ENCODE measurements at regions not wholly inside any gene's neighbourhood (a gene's known extent, or its start where the extent isn't known, plus 50 kb on each side); places are given as distances from the start of the nearest gene placed in this dataset.

DNA sequence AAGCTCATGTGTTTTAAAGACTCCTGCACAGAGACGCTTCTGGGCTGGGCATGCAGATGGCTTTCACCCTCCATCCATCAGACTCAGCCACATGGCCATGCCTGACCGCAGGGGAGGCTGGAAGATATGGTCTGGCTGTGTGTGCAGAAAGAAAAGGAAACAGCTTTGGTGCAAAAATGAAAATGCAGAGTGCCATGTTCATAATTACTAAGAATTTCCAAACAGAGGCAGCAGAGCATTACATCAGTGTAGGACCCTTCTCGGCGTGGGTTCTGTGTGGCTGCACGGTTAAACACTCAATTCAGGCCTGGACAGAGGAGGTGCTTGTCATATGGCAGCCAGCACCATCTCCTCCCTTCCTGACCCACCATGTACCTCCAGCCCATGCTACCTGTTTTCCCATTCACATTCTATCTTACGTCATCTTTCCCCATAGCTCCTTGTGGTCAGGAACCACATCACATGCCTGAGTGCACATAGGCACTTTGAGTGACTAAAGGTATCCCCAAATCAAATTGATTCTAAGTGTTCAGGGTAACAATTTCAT, 200.3 kb upstream of the ID2 start:
- TF ChIP-seq POU2F2 (IDR thresholded peaks at IDR 0.05; ENCODE audit: low read depth, low read length) (no peak), POLR2AphosphoS5 (IDR thresholded peaks at IDR 0.05; ENCODE audit: low read depth, low read length) (no peak), SPI1 (IDR thresholded peaks at IDR 0.05; ENCODE audit: low read depth, low read length) (no peak), POLR2A (IDR thresholded peaks at IDR 0.05; ENCODE audit: low read depth, low read length) (no peak), PAX5 (IDR thresholded peaks at IDR 0.05; ENCODE audit: insufficient read depth, low read length, severe bottlenecking) (no peak), TAF1 (IDR thresholded peaks at IDR 0.05; ENCODE audit: low read depth, low read length) (no peak)
- DNase-seq (ENCODE audit: insufficient read length, low spot score) (no peak), FAIRE-seq (peak; percentile 70)

DNA sequence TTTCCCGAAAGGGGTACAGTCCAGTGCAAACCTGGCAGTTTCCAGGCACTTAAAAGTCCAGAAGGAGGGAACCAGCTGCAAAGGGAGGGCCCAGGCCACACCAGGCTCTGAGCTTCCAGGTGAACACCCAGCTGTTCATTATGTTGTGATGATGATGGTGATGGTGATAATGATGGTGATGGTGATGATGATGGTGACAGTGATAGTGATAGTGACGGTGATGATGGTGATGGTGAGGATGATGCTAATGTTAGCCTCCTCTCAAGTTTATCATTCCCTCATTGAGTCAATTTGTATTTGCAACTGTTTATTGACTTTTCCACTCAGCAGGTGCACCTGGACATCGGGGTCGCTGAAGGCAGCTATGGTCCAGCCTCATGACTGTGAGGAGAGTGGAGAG, 199.4 kb upstream of the ID2 start:
- DNase-seq (ENCODE audit: insufficient read length, low spot score): no peak
- peak; percentile 26 for FAIRE-seq
- TF ChIP-seq PAX5 (IDR thresholded peaks at IDR 0.05; ENCODE audit: insufficient read depth, low read length, severe bottlenecking) (no peak), POU2F2 (IDR thresholded peaks at IDR 0.05; ENCODE audit: low read depth, low read length) (no peak), POLR2AphosphoS5 (IDR thresholded peaks at IDR 0.05; ENCODE audit: low read depth, low read length) (no peak), SPI1 (IDR thresholded peaks at IDR 0.05; ENCODE audit: low read depth, low read length) (no peak), TAF1 (IDR thresholded peaks at IDR 0.05; ENCODE audit: low read depth, low read length) (no peak), POLR2A (IDR thresholded peaks at IDR 0.05; ENCODE audit: low read depth, low read length) (no peak)

DNA sequence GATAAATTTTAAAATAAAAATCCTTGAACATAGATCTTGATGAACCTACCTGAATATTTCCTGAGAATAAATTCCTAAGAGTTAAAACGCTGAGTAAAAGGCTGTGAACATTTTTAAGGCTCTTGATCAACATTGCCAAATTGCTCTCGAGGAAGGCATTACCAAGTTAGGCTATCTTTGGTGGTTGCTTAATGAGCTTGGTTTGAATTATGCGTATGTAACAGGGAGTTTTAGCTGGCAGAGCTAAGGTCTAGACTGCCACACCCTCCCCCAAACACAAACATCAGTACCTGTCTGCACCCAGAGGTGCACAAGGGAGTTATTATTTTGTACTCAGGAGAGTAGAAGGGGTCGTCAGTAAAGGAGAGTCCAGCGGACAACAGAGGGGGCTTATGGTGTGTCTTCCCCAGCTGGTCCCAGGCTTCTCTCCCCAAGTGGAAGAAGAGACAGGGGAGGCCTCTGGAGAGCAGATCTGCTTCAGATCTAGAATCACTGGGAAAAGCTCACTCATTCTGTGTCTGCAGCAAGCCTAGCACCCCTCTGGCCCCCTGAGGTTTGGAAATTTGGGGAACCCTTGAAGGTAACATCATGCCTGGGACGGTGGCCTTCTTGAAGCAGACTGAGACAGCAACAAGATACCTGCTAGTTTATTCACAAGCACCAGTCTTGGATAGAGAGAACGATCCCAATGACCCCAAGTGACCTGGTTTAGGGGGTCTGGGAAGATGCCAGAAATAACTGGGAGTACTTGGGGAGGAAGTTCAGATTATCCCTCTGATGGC, 197.2 kb upstream of the ID2 start:
- DNase-seq (ENCODE audit: insufficient read length, low spot score) (no peak), FAIRE-seq (no peak)
- TF ChIP-seq POU2F2 (IDR thresholded peaks at IDR 0.05; ENCODE audit: low read depth, low read length) (no peak), TAF1 (IDR thresholded peaks at IDR 0.05; ENCODE audit: low read depth, low read length) (no peak), POLR2A (IDR thresholded peaks at IDR 0.05; ENCODE audit: low read depth, low read length) (no peak), POLR2AphosphoS5 (IDR thresholded peaks at IDR 0.05; ENCODE audit: low read depth, low read length) (no peak), PAX5 (IDR thresholded peaks at IDR 0.05; ENCODE audit: insufficient read depth, low read length, severe bottlenecking) (no peak), SPI1 (IDR thresholded peaks at IDR 0.05; ENCODE audit: low read depth, low read length) (no peak)

DNA sequence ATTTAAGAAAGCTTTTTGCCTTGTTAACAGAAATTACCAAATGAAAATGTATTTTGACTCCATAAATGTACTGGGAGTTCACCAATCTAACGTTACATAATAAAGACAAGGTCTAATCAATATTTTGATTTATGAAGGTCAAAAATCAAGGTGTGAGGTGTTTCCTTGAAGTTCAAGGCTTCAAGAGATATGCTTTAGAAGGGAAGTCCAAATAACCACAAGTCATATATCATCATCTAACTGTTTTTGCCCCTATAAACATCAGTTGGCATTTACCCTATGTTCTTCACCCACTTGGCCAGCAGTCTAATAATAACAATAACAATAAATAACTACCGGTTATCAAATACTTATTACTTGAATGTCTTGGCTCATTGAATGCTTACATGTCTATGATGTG, 196.1 kb upstream of the ID2 start:
- DNase-seq (ENCODE audit: insufficient read length, low spot score): no peak
- FAIRE-seq: no peak

DNA sequence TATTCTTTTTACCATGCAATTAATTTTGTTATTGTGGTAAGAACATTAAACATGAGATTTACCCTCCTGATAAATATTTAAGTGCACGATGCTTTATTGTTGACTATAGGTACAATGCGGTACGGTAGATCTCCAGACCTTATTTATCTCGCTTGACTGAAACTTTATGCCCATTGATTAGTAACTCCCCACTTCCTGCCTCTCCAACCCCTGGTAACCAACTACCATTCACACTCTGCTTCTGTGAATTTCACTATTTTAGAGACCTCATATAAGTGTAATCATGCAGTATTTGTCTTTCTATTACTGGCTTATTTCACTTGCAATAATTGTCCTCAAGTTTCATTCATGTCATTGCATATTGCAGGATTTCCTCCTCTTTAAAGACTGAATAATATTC, 195.7 kb upstream of the ID2 start:
- TF ChIP-seq POLR2A (IDR thresholded peaks at IDR 0.05; ENCODE audit: low read depth, low read length) (no peak), PAX5 (IDR thresholded peaks at IDR 0.05; ENCODE audit: insufficient read depth, low read length, severe bottlenecking) (no peak)
- no peak for FAIRE-seq
- no peak for DNase-seq (ENCODE audit: insufficient read length, low spot score)

More for the DNA sequence above, 196.1 kb upstream of the ID2 start:
- TF ChIP-seq SPI1 (IDR thresholded peaks at IDR 0.05; ENCODE audit: low read depth, low read length): no peak
- no peak for TF ChIP-seq PAX5 (IDR thresholded peaks at IDR 0.05; ENCODE audit: insufficient read depth, low read length, severe bottlenecking)
- TF ChIP-seq POLR2A (IDR thresholded peaks at IDR 0.05; ENCODE audit: low read depth, low read length): no peak
- TF ChIP-seq TAF1 (IDR thresholded peaks at IDR 0.05; ENCODE audit: low read depth, low read length): no peak
- TF ChIP-seq POU2F2 (IDR thresholded peaks at IDR 0.05; ENCODE audit: low read depth, low read length): no peak
- TF ChIP-seq POLR2AphosphoS5 (IDR thresholded peaks at IDR 0.05; ENCODE audit: low read depth, low read length): no peak

DNA sequence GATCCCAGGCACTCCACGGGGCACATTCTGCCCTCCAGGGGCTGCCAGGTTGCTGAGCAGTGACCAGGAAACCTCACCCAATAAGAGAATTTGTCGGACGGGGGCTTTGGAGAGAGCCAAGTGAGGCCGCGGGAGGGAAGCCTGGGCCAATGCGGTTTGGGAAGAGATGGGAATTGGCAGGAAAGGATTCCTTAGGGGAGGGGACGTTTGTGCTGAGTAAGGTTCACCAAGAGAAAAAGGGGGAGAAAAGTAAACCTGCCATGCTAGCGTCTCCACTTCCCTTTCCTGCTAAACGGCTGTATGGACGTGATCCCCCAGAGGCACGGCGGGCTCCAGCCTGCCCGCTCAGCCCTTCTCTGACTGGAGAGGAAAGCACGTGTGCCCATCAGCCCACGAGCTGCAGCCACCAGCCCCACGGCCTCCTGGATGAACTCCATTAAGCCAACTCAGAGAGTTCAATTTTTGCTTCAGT, 194.4 kb upstream of the ID2 start:
- FAIRE-seq: no peak
- no peak for DNase-seq (ENCODE audit: insufficient read length, low spot score)
- peak; percentile 40 for TF ChIP-seq SPI1 (IDR thresholded peaks at IDR 0.05; ENCODE audit: low read depth, low read length)
- TF ChIP-seq POLR2A (IDR thresholded peaks at IDR 0.05; ENCODE audit: low read depth, low read length): no peak

DNA sequence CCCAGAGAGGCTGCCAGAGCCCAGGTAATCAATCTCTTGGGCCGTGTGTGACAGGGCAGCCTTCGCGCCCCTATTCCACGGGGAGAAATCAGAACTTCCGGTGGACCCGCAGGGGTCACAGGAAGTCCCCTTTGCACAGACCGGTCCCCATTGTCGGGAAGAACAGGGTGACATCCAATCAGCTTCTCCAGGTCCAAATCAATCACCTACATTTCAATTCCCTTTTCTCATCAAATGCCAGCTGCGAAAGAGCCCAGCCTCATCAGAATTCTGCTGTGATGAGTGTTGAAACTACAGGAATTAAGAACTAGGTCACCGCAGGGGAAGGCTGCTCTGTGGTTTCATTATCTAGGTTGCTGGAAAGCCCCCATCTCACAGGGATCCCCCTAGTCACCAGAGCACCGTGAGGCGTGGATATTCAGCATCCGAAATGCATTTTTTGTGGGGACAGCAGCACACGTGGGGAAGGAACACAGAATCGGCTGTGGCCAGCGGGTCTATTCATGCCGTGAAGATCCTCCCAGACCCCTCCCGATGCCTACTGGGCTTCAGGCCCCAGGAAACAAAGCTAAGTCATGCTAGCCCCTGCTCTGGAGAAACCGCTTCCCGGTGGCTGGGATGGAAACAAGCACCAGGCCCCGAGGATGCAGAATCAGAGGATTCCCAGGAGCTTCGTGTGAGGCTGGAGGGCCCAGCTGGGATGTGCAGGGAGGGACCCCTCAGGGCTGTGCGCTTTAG, 193.7 kb upstream of the ID2 start:
- TF ChIP-seq POU2F2 (IDR thresholded peaks at IDR 0.05; ENCODE audit: low read depth, low read length) (peak; percentile 90), PAX5 (IDR thresholded peaks at IDR 0.05; ENCODE audit: insufficient read depth, low read length, severe bottlenecking) (no peak), POLR2A (IDR thresholded peaks at IDR 0.05; ENCODE audit: low read depth, low read length) (no peak), TAF1 (IDR thresholded peaks at IDR 0.05; ENCODE audit: low read depth, low read length) (no peak; the same call in 1 of the 2 replicates), POLR2AphosphoS5 (IDR thresholded peaks at IDR 0.05; ENCODE audit: low read depth, low read length) (no peak), SPI1 (IDR thresholded peaks at IDR 0.05; ENCODE audit: low read depth, low read length) (peak; percentile 87)
- FAIRE-seq: peak; percentile 81
- DNase-seq (ENCODE audit: insufficient read length, low spot score): peak; percentile 44

DNA sequence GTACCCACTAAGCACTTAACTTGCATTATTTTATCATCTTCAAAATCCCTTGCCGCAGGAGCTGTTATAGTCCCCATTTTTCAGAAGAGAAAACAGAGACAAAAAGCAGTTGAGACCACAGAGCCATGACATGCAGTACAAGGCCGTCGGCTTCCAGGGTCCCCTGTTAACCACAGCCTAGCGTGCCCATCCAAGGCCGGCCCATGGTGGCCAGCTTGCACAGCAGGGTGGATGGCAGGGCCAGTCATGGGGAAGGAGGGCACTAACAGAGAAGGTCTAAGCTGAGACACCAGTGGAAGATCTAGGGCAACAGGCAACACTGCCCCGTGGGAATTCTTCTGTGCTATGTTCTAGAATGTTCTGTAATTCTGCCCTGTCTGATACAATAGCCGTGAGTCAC, 192.6 kb upstream of the ID2 start:
- FAIRE-seq: no peak
- TF ChIP-seq POU2F2 (IDR thresholded peaks at IDR 0.05; ENCODE audit: low read depth, low read length) (no peak), SPI1 (IDR thresholded peaks at IDR 0.05; ENCODE audit: low read depth, low read length) (no peak), POLR2A (IDR thresholded peaks at IDR 0.05; ENCODE audit: low read depth, low read length) (no peak), POLR2AphosphoS5 (IDR thresholded peaks at IDR 0.05; ENCODE audit: low read depth, low read length) (no peak), PAX5 (IDR thresholded peaks at IDR 0.05; ENCODE audit: insufficient read depth, low read length, severe bottlenecking) (no peak), TAF1 (IDR thresholded peaks at IDR 0.05; ENCODE audit: low read depth, low read length) (no peak)
- no peak for DNase-seq (ENCODE audit: insufficient read length, low spot score)

DNA sequence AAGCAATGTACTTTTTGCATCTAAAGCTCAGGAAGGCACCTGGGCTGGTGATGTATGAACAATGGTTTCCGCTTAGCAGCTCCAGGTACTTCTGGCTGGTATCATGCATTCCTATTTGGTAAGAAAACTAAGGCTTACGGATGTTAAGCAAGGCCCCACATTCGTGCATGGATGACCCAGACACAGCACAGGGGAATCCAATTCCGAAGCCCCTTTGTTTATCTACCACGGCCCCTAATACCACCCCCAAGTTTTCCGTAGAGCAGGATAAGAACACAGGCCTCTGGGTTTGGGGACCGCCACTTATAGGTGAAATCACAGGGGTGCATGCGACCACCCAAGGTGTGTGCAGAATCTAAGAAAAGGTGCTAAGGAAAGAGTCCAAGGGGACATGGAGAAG, 192.1 kb upstream of the ID2 start:
- DNase-seq (ENCODE audit: insufficient read length, low spot score) (no peak), FAIRE-seq (no peak)
- no peak for TF ChIP-seq PAX5 (IDR thresholded peaks at IDR 0.05; ENCODE audit: insufficient read depth, low read length, severe bottlenecking)
- no peak for TF ChIP-seq POLR2A (IDR thresholded peaks at IDR 0.05; ENCODE audit: low read depth, low read length)
- TF ChIP-seq POLR2AphosphoS5 (IDR thresholded peaks at IDR 0.05; ENCODE audit: low read depth, low read length): no peak
- no peak for TF ChIP-seq POU2F2 (IDR thresholded peaks at IDR 0.05; ENCODE audit: low read depth, low read length)
- TF ChIP-seq SPI1 (IDR thresholded peaks at IDR 0.05; ENCODE audit: low read depth, low read length): no peak
- no peak for TF ChIP-seq TAF1 (IDR thresholded peaks at IDR 0.05; ENCODE audit: low read depth, low read length)

Measured in GM12891 (cell line).